ENCODE measurements at regions not wholly inside any gene's neighbourhood (a gene's known extent, or its start where the extent isn't known, plus 50 kb on each side); places are given as distances from the start of the nearest gene placed in this dataset.

GRCh38 chr15:35210370-35210769, 125.3 kb upstream of the NANOGP8 start:
- Histone ChIP-seq H3K9me3 (ENCODE audit: insufficient read depth, low read depth, low read length) (no peaks in the 10 kb centered on the region), H2AFZ (ENCODE audit: low read length) (no peak overlapping the region), H3K36me3 (ENCODE audit: insufficient read depth, low read length) (no peaks in the 10 kb centered on the region), H3K27me3 (ENCODE audit: insufficient read depth, low read length, poor library complexity, severe bottlenecking) (no peaks in the 10 kb centered on the region), H3K4me2 (ENCODE audit: low read depth, low read length, poor library complexity, severe bottlenecking) (no peak overlapping the region), H3K9me2 (replicated peaks; ENCODE audit: low read depth, low read length) (no peaks in the 10 kb centered on the region), H3F3A (ENCODE audit: low read depth) (no peaks in the 10 kb centered on the region), H3K79me2 (ENCODE audit: insufficient read depth, low read length) (no peaks in the 10 kb centered on the region), H3K9ac (ENCODE audit: low read depth, low read length, poor library complexity, severe bottlenecking) (no peak overlapping the region), H3K4me3 (ENCODE audit: low read length, poor library complexity, severe bottlenecking) (no peak overlapping the region), H4K20me1 (ENCODE audit: insufficient read depth, low read length, poor library complexity, severe bottlenecking) (no peaks in the 10 kb centered on the region), H3K4me1 (ENCODE audit: insufficient read depth, low read length, poor library complexity, severe bottlenecking) (no peaks in the 10 kb centered on the region)
- TF ChIP-seq CTCF (conservative IDR thresholded peaks at IDR 0.05; ENCODE audit: low read length) (no peak), EZH2phosphoT487 (IDR thresholded peaks at IDR 0.05; ENCODE audit: borderline replicate concordance) (no peak)

- H3K4me1 ChIP-seq (ENCODE audit: insufficient read depth, low read length, poor library complexity, severe bottlenecking) = no peaks in the 10 kb centered on the region
- H3K27me3 ChIP-seq (ENCODE audit: insufficient read depth, low read length, poor library complexity, severe bottlenecking) = no peaks in the 10 kb centered on the region
- no peak overlapping the region for H3K4me2 ChIP-seq (ENCODE audit: low read depth, low read length, poor library complexity, severe bottlenecking)
- no peak for TF ChIP-seq EZH2phosphoT487 (IDR thresholded peaks at IDR 0.05; ENCODE audit: borderline replicate concordance)
- H2AFZ ChIP-seq (ENCODE audit: low read length) = no peak overlapping the region
- H3K4me3 ChIP-seq (ENCODE audit: low read length, poor library complexity, severe bottlenecking) = no peak overlapping the region
- no peaks in the 10 kb centered on the region for H3K79me2 ChIP-seq (ENCODE audit: insufficient read depth, low read length)
- H3K36me3 ChIP-seq (ENCODE audit: insufficient read depth, low read length) = no peaks in the 10 kb centered on the region
- H4K20me1 ChIP-seq (ENCODE audit: insufficient read depth, low read length, poor library complexity, severe bottlenecking) = no peaks in the 10 kb centered on the region
- H3K9me3 ChIP-seq (ENCODE audit: insufficient read depth, low read depth, low read length) = no peaks in the 10 kb centered on the region
- H3F3A ChIP-seq (ENCODE audit: low read depth) = no peaks in the 10 kb centered on the region
- no peaks in the 10 kb centered on the region for H3K9me2 ChIP-seq (replicated peaks; ENCODE audit: low read depth, low read length)
- no peak overlapping the region for H3K9ac ChIP-seq (ENCODE audit: low read depth, low read length, poor library complexity, severe bottlenecking)
These were observed 124.7 kb upstream of the NANOGP8 start for GRCh38 chr15:35209838-35210237.

- no peaks in the 10 kb centered on the region for H4K20me1 ChIP-seq (ENCODE audit: insufficient read depth, low read length, poor library complexity, severe bottlenecking)
- no peaks in the 10 kb centered on the region for H3K79me2 ChIP-seq (ENCODE audit: insufficient read depth, low read length)
- H3K27me3 ChIP-seq (ENCODE audit: insufficient read depth, low read length, poor library complexity, severe bottlenecking) = no peaks in the 10 kb centered on the region
- H3K4me1 ChIP-seq (ENCODE audit: insufficient read depth, low read length, poor library complexity, severe bottlenecking) = no peaks in the 10 kb centered on the region
- H3K36me3 ChIP-seq (ENCODE audit: insufficient read depth, low read length) = no peaks in the 10 kb centered on the region
- no peaks in the 10 kb centered on the region for H3F3A ChIP-seq (ENCODE audit: low read depth)
- no peak for TF ChIP-seq CTCF (conservative IDR thresholded peaks at IDR 0.05; ENCODE audit: low read length)
- no peak for TF ChIP-seq EZH2phosphoT487 (IDR thresholded peaks at IDR 0.05; ENCODE audit: borderline replicate concordance)
- no peaks in the 10 kb centered on the region for H3K9me2 ChIP-seq (replicated peaks; ENCODE audit: low read depth, low read length)
- no peak overlapping the region for H3K4me2 ChIP-seq (ENCODE audit: low read depth, low read length, poor library complexity, severe bottlenecking)
- H2AFZ ChIP-seq (ENCODE audit: low read length) = no peak overlapping the region
- no peaks in the 10 kb centered on the region for H3K9me3 ChIP-seq (ENCODE audit: insufficient read depth, low read depth, low read length)
- no peak overlapping the region for H3K4me3 ChIP-seq (ENCODE audit: low read length, poor library complexity, severe bottlenecking)
- H3K9ac ChIP-seq (ENCODE audit: low read depth, low read length, poor library complexity, severe bottlenecking) = no peak overlapping the region
These were observed 123.3 kb upstream of the NANOGP8 start for GRCh38 chr15:35208353-35208752.

- Histone ChIP-seq H3K4me3 (ENCODE audit: low read length, poor library complexity, severe bottlenecking) (no peak overlapping the region), H3K27me3 (ENCODE audit: insufficient read depth, low read length, poor library complexity, severe bottlenecking) (no peaks in the 10 kb centered on the region), H3F3A (ENCODE audit: low read depth) (no peaks in the 10 kb centered on the region), H3K79me2 (ENCODE audit: insufficient read depth, low read length) (no peaks in the 10 kb centered on the region), H2AFZ (ENCODE audit: low read length) (no peak overlapping the region), H3K9me2 (replicated peaks; ENCODE audit: low read depth, low read length) (no peaks in the 10 kb centered on the region), H4K20me1 (ENCODE audit: insufficient read depth, low read length, poor library complexity, severe bottlenecking) (no peaks in the 10 kb centered on the region), H3K36me3 (ENCODE audit: insufficient read depth, low read length) (no peaks in the 10 kb centered on the region), H3K4me1 (ENCODE audit: insufficient read depth, low read length, poor library complexity, severe bottlenecking) (no peaks in the 10 kb centered on the region), H3K9me3 (ENCODE audit: insufficient read depth, low read depth, low read length) (no peaks in the 10 kb centered on the region), H3K9ac (ENCODE audit: low read depth, low read length, poor library complexity, severe bottlenecking) (no peak overlapping the region), H3K4me2 (ENCODE audit: low read depth, low read length, poor library complexity, severe bottlenecking) (no peak overlapping the region)
- peak; percentile 57 for TF ChIP-seq CTCF (conservative IDR thresholded peaks at IDR 0.05; ENCODE audit: low read length)
- no peak for TF ChIP-seq EZH2phosphoT487 (IDR thresholded peaks at IDR 0.05; ENCODE audit: borderline replicate concordance)
These were observed 121.1 kb upstream of the NANOGP8 start for GRCh38 chr15:35206060-35206675.
